Glutamatergic neuron (in vitro differentiated cells): ENCODE measurements at regions not wholly inside any gene's neighbourhood (a gene's known extent, or its start where the extent isn't known, plus 50 kb on each side); places are given as distances from the start of the nearest gene placed in this dataset.

ENCODE experiments used
- DNase-seq: peaks from one replicate; pipeline ENCODE4 v3.0.0; 2022
- H3K27ac Mint-ChIP-seq: one replicate; pipeline ENCODE4 v1.8.0; 2020; ENCODE audit warnings: mild to moderate bottlenecking, mixed read lengths, inconsistent platforms; ENCODE audit not compliant: unreplicated experiment
- H3K27me3 Mint-ChIP-seq: one replicate; pipeline ENCODE4 v1.8.0; 2020; ENCODE audit warnings: mild to moderate bottlenecking, moderate library complexity, mixed read lengths, inconsistent platforms; ENCODE audit not compliant: unreplicated experiment
- H3K36me3 Mint-ChIP-seq: one replicate; pipeline ENCODE4 v1.8.0; 2020; ENCODE audit warnings: mild to moderate bottlenecking, mixed read lengths, inconsistent platforms; ENCODE audit not compliant: unreplicated experiment
- H3K4me1 Mint-ChIP-seq: one replicate; pipeline ENCODE4 v1.8.0; 2020; ENCODE audit warnings: mild to moderate bottlenecking, low read depth, mixed read lengths, inconsistent platforms; ENCODE audit not compliant: unreplicated experiment
- H3K4me3 Mint-ChIP-seq: one replicate; pipeline ENCODE4 v1.8.0; 2020; ENCODE audit warnings: mild to moderate bottlenecking, mixed read lengths, inconsistent platforms; ENCODE audit not compliant: unreplicated experiment
- H3K9me3 Mint-ChIP-seq: one replicate; pipeline ENCODE4 v1.8.0; 2020; ENCODE audit warnings: mild to moderate bottlenecking, moderate library complexity, mixed read lengths, inconsistent platforms; ENCODE audit not compliant: unreplicated experiment
- CTCF ChIP-seq: fragments of 200-600 bp; sonication (generic); IDR thresholded peaks from one replicate; pipeline ENCODE4 v1.5.0; 2021; ENCODE audit not compliant: partially characterized antibody, unreplicated experiment

DNA sequence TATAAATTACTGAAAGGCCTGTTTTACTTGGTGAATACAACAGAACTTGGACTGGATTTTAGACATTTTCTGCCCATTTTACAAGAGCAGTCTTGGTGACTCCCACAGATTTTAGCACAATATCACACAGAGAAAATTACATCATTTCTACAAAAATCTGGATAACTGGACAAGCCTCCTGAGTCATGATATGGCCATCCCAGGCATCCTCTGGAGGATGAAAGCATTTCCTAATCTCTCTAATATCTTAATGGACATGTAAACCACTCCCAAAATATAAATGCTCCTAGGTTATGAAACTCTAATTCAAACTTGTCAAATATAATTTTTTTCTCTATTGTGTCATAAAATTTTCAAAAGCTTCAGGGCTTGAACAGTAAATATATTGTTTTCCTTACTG lies 1170.8 kb upstream of the PCDH7 start:
- Mint-ChIP-seq H3K4me1 (peaks cover 2% of the 10 kb centered on the region), H3K36me3 (no peaks in the 10 kb centered on the region), H3K27me3 (peaks cover 2% of the 10 kb centered on the region), H3K27ac (no peak overlapping the region), H3K9me3 (peaks cover 3% of the 10 kb centered on the region), H3K4me3 (no peak overlapping the region)
- no peak for DNase-seq
- no peak for TF ChIP-seq CTCF

- Mint-ChIP-seq H3K27ac (no peak overlapping the region), H3K9me3 (peaks cover 3% of the 10 kb centered on the region), H3K36me3 (no peaks in the 10 kb centered on the region), H3K4me3 (no peak overlapping the region), H3K27me3 (peaks cover 2% of the 10 kb centered on the region), H3K4me1 (peaks cover 2% of the 10 kb centered on the region)
- no peak for TF ChIP-seq CTCF
- no peak for DNase-seq
Measured at GRCh38 chr4:29551821-29552220, 1168.3 kb upstream of the PCDH7 start.

DNA sequence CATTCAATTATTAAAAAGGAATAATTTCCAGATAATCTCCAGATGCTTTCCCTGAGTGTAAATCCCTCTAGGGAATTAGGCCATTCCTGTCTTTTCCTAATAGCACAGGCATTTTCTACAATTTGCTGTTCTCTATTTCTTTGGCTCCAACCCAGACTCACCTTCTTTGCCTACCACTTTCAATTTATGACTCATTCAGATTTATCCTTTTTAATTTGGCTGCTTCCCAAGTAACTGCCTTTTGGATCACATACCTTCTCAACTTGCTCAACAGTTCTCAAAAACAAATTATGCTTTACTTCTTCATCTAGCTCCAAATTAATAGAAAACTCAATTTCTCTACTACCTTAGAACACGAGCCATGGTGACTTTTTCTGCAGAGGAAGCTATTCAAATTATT lies 1166.3 kb upstream of the PCDH7 start:
- peaks cover 2% of the 10 kb centered on the region for H3K27me3 Mint-ChIP-seq
- no peak for DNase-seq
- no peak for TF ChIP-seq CTCF
- no peaks in the 10 kb centered on the region for H3K36me3 Mint-ChIP-seq
- H3K4me1 Mint-ChIP-seq, result peaks cover 2% of the 10 kb centered on the region
- no peaks in the 10 kb centered on the region for H3K9me3 Mint-ChIP-seq
- no peak overlapping the region for H3K27ac Mint-ChIP-seq
- H3K4me3 Mint-ChIP-seq, result no peak overlapping the region

- H3K4me1 Mint-ChIP-seq, result peaks cover 2% of the 10 kb centered on the region
- no peak for TF ChIP-seq CTCF
- no peaks in the 10 kb centered on the region for H3K36me3 Mint-ChIP-seq
Measured at GRCh38 chr4:29558789-29559188, 1161.4 kb upstream of the PCDH7 start.

GRCh38 chr4:29559286-29559685 lies 1160.9 kb upstream of the PCDH7 start:
- peaks cover 3% of the 10 kb centered on the region for H3K9me3 Mint-ChIP-seq
- TF ChIP-seq CTCF, result no peak
- no peak overlapping the region for H3K27ac Mint-ChIP-seq
- no peak for DNase-seq
- H3K4me1 Mint-ChIP-seq, result no peaks in the 10 kb centered on the region
- H3K36me3 Mint-ChIP-seq, result no peaks in the 10 kb centered on the region
- H3K27me3 Mint-ChIP-seq, result peaks cover 4% of the 10 kb centered on the region
- no peak overlapping the region for H3K4me3 Mint-ChIP-seq

More at GRCh38 chr4:29558789-29559188, 1161.4 kb upstream of the PCDH7 start:
- no peak for DNase-seq
- no peak overlapping the region for H3K27ac Mint-ChIP-seq
- peaks cover 5% of the 10 kb centered on the region for H3K27me3 Mint-ChIP-seq
- H3K9me3 Mint-ChIP-seq, result peaks cover 2% of the 10 kb centered on the region
- no peak overlapping the region for H3K4me3 Mint-ChIP-seq
